ENCODE measurements at regions not wholly inside any gene's neighbourhood (a gene's known extent, or its start where the extent isn't known, plus 50 kb on each side); places are given as distances from the start of the nearest gene placed in this dataset.

GRCh38 chr15:46411900-46412299 lies 777.1 kb downstream of the SQOR start:
- DNase-seq (no peak), ATAC-seq (ENCODE audit: low FRiP score) (no peak)
- no peaks in the 10 kb centered on the region for H3K9me3 ChIP-seq (ENCODE audit: control insufficient read depth, low read length)
- intact Hi-C loops (cut with DNase I) = no loop called here
- no peaks in the 10 kb centered on the region for H3K36me3 ChIP-seq (ENCODE audit: control insufficient read depth in 1 of 2, insufficient read depth in 2 of 2, low read length in 1 of 2)
- H3K4me3 ChIP-seq (ENCODE audit: low read length in 2 of 2) = no peak overlapping the region
- 96 to 97% methylated on average over 2 of the region's 2 CpGs for WGBS, 2 donors
- H3K4me1 ChIP-seq (ENCODE audit: control insufficient read depth in 1 of 2, insufficient read depth in 2 of 2, low read length in 2 of 2) = peaks cover 0 to 2% of the 10 kb centered on the region in 2 donors
- no peaks in the 10 kb centered on the region for H3K27me3 ChIP-seq (ENCODE audit: control insufficient read depth in 1 of 2, insufficient read depth in 2 of 2, low read length in 1 of 2)
- H3K27ac ChIP-seq (ENCODE audit: low read depth in 1 of 2, low read length in 2 of 2) = no peak overlapping the region

- no peaks in the 10 kb centered on the region for H3K27me3 ChIP-seq (ENCODE audit: control insufficient read depth in 1 of 2, insufficient read depth in 2 of 2, low read length in 1 of 2)
- H3K4me3 ChIP-seq (ENCODE audit: low read length in 2 of 2) = no peak overlapping the region
- DNase-seq = no peak
- no peak overlapping the region for H3K27ac ChIP-seq (ENCODE audit: low read depth in 1 of 2, low read length in 2 of 2)
- no peak for ATAC-seq (ENCODE audit: low FRiP score)
- intact Hi-C loops (cut with DNase I) = no loop called here
- 94 to 96% methylated on average over 1 of the region's 1 CpG for WGBS, 2 donors
- peaks cover 0 to 2% of the 10 kb centered on the region in 2 donors for H3K4me1 ChIP-seq (ENCODE audit: control insufficient read depth in 1 of 2, insufficient read depth in 2 of 2, low read length in 2 of 2)
- no peaks in the 10 kb centered on the region for H3K9me3 ChIP-seq (ENCODE audit: control insufficient read depth, low read length)
- H3K36me3 ChIP-seq (ENCODE audit: control insufficient read depth in 1 of 2, insufficient read depth in 2 of 2, low read length in 1 of 2) = no peaks in the 10 kb centered on the region
Measured at GRCh38 chr15:46413799-46414198, 779.0 kb downstream of the SQOR start.

DNA sequence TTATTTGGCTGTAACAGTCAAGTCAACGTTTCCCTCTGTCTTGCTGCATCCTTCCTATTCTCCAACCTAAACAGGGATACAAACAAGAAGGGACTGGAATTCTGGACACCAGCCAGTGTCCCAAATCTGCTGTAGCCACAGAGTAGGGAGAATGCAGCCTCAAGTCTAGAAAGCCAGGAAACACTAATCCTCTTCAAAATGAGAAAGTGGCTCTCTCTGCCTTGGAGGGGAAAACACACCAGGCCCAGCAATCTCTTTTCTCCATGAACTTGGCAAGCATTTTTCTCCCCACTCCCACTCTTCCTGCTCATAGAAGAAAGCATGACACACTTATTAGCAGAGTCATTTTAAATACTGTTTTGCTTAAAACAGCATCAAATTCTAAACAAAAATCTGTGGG lies 781.7 kb downstream of the SQOR start:
- Histone ChIP-seq H3K27ac (ENCODE audit: low read depth in 1 of 2, low read length in 2 of 2) (no peak overlapping the region), H3K27me3 (ENCODE audit: control insufficient read depth in 1 of 2, insufficient read depth in 2 of 2, low read length in 1 of 2) (no peaks in the 10 kb centered on the region), H3K9me3 (ENCODE audit: control insufficient read depth, low read length) (no peaks in the 10 kb centered on the region), H3K4me1 (ENCODE audit: control insufficient read depth in 1 of 2, insufficient read depth in 2 of 2, low read length in 2 of 2) (no peaks in the 10 kb centered on the region), H3K4me3 (ENCODE audit: low read length in 2 of 2) (no peak overlapping the region), H3K36me3 (ENCODE audit: control insufficient read depth in 1 of 2, insufficient read depth in 2 of 2, low read length in 1 of 2) (no peaks in the 10 kb centered on the region)
- WGBS, 2 donors = 7 to 12% methylated on average over 1 of the region's 1 CpG
- ATAC-seq (ENCODE audit: low FRiP score) (no peak), DNase-seq (no peak)
- intact Hi-C loops (cut with DNase I) = no loop called here

GRCh38 chr15:46420990-46421389 lies 786.2 kb downstream of the SQOR start:
- no peak overlapping the region for H3K4me3 ChIP-seq (ENCODE audit: low read length in 2 of 2)
- DNase-seq = no peak
- WGBS, 2 donors = 45 to 47% methylated on average over 1 of the region's 1 CpG
- intact Hi-C loops (cut with DNase I) = no loop called here
- no peaks in the 10 kb centered on the region for H3K27me3 ChIP-seq (ENCODE audit: control insufficient read depth in 1 of 2, insufficient read depth in 2 of 2, low read length in 1 of 2)
- no peaks in the 10 kb centered on the region for H3K4me1 ChIP-seq (ENCODE audit: control insufficient read depth in 1 of 2, insufficient read depth in 2 of 2, low read length in 2 of 2)
- no peak for ATAC-seq (ENCODE audit: low FRiP score)
- H3K9me3 ChIP-seq (ENCODE audit: control insufficient read depth, low read length) = peaks cover 3% of the 10 kb centered on the region
- no peak overlapping the region for H3K27ac ChIP-seq (ENCODE audit: low read depth in 1 of 2, low read length in 2 of 2)
- no peaks in the 10 kb centered on the region for H3K36me3 ChIP-seq (ENCODE audit: control insufficient read depth in 1 of 2, insufficient read depth in 2 of 2, low read length in 1 of 2)

GRCh38 chr15:46441294-46442062 lies 806.6 kb downstream of the SQOR start:
- no peaks in the 10 kb centered on the region for H3K36me3 ChIP-seq (ENCODE audit: control insufficient read depth in 1 of 2, insufficient read depth in 2 of 2, low read length in 1 of 2)
- DNase-seq = no peak
- H3K4me3 ChIP-seq (ENCODE audit: low read length in 2 of 2) = no peak overlapping the region
- ATAC-seq (ENCODE audit: low FRiP score) = no peak
- intact Hi-C loops (cut with DNase I) = loop anchor here in 1 of 2 donors (5.0 kb wide), 1 partner anchor 46 kb away; no protein-coding TSS in a partner anchor
- H3K9me3 ChIP-seq (ENCODE audit: control insufficient read depth, low read length) = no peaks in the 10 kb centered on the region
- H3K4me1 ChIP-seq (ENCODE audit: control insufficient read depth in 1 of 2, insufficient read depth in 2 of 2, low read length in 2 of 2) = no peaks in the 10 kb centered on the region
- no peaks in the 10 kb centered on the region for H3K27me3 ChIP-seq (ENCODE audit: control insufficient read depth in 1 of 2, insufficient read depth in 2 of 2, low read length in 1 of 2)
- WGBS, 2 donors = 87 to 91% methylated on average over 4 of the region's 4 CpGs
- H3K27ac ChIP-seq (ENCODE audit: low read depth in 1 of 2, low read length in 2 of 2) = no peak overlapping the region

DNA sequence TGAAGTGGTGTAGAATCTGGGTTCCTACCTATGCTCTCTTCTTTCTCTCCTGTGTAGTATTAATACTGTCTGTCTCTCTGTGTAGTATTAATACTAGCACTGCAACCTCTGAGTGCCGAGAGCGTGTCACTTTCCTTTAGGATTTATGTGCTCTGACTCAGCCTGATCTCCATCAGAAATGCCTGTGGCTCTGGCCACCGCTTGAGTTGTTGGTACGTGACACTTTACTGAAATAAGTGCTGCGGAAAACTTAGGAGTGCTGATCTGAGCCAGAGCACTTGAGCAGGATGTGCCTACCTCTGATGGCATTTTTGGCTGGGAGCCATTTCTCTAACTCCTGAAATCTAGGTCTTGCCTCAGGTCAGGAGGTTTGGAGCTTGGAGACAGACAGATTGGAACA lies 807.4 kb downstream of the SQOR start:
- Histone ChIP-seq H3K4me1 (ENCODE audit: control insufficient read depth in 1 of 2, insufficient read depth in 2 of 2, low read length in 2 of 2) (no peaks in the 10 kb centered on the region), H3K9me3 (ENCODE audit: control insufficient read depth, low read length) (no peaks in the 10 kb centered on the region), H3K36me3 (ENCODE audit: control insufficient read depth in 1 of 2, insufficient read depth in 2 of 2, low read length in 1 of 2) (no peaks in the 10 kb centered on the region), H3K27ac (ENCODE audit: low read depth in 1 of 2, low read length in 2 of 2) (peak overlapping the region in 1 of 2 donors; percentile 48), H3K4me3 (ENCODE audit: low read length in 2 of 2) (no peak overlapping the region), H3K27me3 (ENCODE audit: control insufficient read depth in 1 of 2, insufficient read depth in 2 of 2, low read length in 1 of 2) (no peaks in the 10 kb centered on the region)
- intact Hi-C loops (cut with DNase I) = loop anchor here in 1 of 2 donors (5.0 kb wide), 1 partner anchor 45 kb away; no protein-coding TSS in a partner anchor
- WGBS, 2 donors = 36 to 48% methylated on average over 5 of the region's 5 CpGs
- no peak for ATAC-seq (ENCODE audit: low FRiP score)
- DNase-seq = peak in 1 of 2 donors; percentile 52

DNA sequence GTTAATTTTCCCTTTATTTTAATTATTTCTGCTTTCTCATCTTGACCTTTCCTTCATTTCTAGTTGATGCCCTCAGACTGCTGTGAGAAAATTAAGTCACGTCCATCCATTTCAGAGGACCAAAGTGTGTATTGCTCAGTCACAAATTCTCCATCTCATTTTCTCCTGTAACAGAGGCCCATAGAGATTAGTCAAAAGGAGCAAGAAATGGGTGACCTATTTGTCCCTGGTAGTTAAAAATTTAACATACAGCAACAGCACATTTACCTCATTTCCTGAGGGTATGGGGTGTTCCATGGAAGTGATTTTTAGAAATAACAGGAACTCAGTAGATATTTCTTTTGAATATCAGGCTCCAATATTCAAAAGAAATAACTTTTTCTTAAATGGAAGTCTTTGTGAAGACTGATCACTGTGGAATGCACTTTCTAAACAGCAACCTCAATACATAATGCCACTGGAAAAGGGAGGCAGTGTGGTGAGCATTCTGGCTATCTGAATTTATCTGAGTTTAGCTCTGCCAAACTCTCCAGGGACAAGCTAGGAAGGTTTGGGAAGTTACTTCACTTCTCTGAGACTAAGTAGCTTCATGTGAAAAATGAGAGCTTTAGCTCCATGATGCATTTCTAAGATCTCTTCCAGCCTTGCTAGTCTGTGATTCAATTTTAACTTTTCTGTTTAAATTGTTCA lies 808.2 kb downstream of the SQOR start:
- intact Hi-C loops (cut with DNase I) = loop anchor here in 1 of 2 donors (5.0 kb wide), 1 partner anchor 44 kb away; no protein-coding TSS in a partner anchor
- H3K4me1 ChIP-seq (ENCODE audit: control insufficient read depth in 1 of 2, insufficient read depth in 2 of 2, low read length in 2 of 2) = no peaks in the 10 kb centered on the region
- no peak overlapping the region for H3K4me3 ChIP-seq (ENCODE audit: low read length in 2 of 2)
- ATAC-seq (ENCODE audit: low FRiP score) = no peak
- H3K36me3 ChIP-seq (ENCODE audit: control insufficient read depth in 1 of 2, insufficient read depth in 2 of 2, low read length in 1 of 2) = no peaks in the 10 kb centered on the region
- DNase-seq = no peak
- H3K9me3 ChIP-seq (ENCODE audit: control insufficient read depth, low read length) = no peaks in the 10 kb centered on the region
- no peaks in the 10 kb centered on the region for H3K27me3 ChIP-seq (ENCODE audit: control insufficient read depth in 1 of 2, insufficient read depth in 2 of 2, low read length in 1 of 2)
- WGBS, 2 donors = 91 to 95% methylated on average over 1 of the region's 1 CpG
- peak overlapping the region in 1 of 2 donors; percentile 43 for H3K27ac ChIP-seq (ENCODE audit: low read depth in 1 of 2, low read length in 2 of 2)

DNA sequence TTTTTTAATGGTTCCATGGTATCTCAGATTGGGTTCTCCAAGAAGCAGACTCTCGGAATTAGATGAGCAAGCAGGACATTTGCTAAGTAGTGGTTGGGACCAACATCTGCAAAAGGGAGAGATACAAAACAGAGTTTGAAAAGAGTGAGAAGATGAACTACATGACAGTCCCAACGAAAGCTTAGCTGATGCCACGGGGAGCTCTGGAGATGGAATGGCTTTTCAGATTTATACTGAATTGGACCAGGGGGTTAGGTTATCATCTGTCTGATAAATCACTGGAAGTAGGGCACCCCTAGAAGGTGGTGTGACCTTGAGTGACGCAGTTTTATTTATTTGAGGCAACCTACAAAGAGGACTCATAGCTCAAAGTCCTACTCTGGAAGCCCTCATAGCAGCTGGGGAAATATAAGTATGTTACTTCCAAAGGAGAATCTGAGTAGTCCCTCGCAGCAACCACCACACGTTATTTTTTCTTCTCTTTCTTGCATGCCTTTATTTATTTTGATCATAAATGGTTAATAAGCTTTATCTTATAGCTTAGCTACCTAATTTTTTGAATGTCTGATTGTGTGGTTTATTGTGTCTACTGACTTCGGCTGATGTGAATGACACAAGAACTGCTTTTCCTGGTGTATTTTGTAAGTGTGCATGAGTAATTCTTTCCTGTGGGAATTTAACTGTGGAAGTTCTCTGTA lies 815.4 kb downstream of the SQOR start:
- no peak for ATAC-seq (ENCODE audit: low FRiP score)
- WGBS, 2 donors = 84 to 85% methylated on average over 7 of the region's 7 CpGs
- no peaks in the 10 kb centered on the region for H3K9me3 ChIP-seq (ENCODE audit: control insufficient read depth, low read length)
- no peaks in the 10 kb centered on the region for H3K36me3 ChIP-seq (ENCODE audit: control insufficient read depth in 1 of 2, insufficient read depth in 2 of 2, low read length in 1 of 2)
- intact Hi-C loops (cut with DNase I) = no loop called here
- no peak for DNase-seq
- H3K27me3 ChIP-seq (ENCODE audit: control insufficient read depth in 1 of 2, insufficient read depth in 2 of 2, low read length in 1 of 2) = no peaks in the 10 kb centered on the region
- no peak overlapping the region for H3K27ac ChIP-seq (ENCODE audit: low read depth in 1 of 2, low read length in 2 of 2)
- H3K4me1 ChIP-seq (ENCODE audit: control insufficient read depth in 1 of 2, insufficient read depth in 2 of 2, low read length in 2 of 2) = no peaks in the 10 kb centered on the region
- no peak overlapping the region for H3K4me3 ChIP-seq (ENCODE audit: low read length in 2 of 2)

Data from aorta (tissue), 5 donors.